Right renal cortex interstitium (tissue), 3 donors: ENCODE measurements at regions not wholly inside any gene's neighbourhood (a gene's known extent, or its start where the extent isn't known, plus 50 kb on each side); places are given as distances from the start of the nearest gene placed in this dataset.
A peak's percentile ranks its signal among the peaks of the same experiment; 100 is the strongest.
"Not testable (repeated sequence)": the region's sequence is repeated elsewhere in the genome, so short reads cannot be mapped to it uniquely, and the experiment has no call there.

Source experiments
- DNase-seq, 3 donors: peaks; one replicate each; pipeline ENCODE4 v3.0.0-alpha.2; 2013; ENCODE audit warnings: low read depth in 3 of 3, low spot score in 2 of 3

DNA sequence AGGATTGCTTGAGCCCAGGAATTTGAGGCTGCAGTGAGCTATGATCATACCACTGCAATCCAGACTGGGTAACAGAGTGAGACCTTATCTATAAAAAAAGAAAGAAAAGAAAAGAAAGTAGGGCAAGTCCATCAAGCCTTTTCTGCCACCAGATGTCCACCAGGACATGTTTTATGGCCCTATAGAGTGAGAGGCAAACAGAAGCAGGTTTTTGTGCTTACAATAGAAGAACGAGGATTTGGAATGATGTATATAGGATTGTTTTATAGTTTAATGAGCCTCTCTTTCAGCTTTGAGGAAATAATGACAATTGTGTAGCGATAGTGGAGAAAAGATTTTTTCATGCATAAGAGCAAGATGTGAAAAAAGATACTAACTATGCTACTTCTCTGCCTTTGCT, 480.5 kb downstream of the KLF12 start:
- DNase-seq = no peak

DNA sequence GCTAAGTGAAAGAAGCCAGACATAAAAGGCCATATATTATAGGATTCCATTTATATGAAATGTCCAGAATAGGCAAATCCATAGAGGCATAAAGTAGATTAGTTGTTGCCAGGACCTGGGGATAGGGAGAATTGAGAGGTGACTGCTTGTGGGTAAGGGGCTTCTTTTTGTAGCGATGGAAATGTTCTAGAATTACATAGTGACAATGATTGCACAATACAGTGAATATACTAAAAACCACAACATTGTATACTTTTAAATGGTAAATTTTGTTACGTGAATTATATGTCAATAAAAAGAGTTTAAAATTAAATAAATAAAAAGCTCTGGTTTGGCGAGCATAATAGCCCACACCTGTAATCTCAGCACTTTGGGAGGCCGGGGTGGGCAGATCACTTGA, 486.8 kb downstream of the KLF12 start:
- no peak for DNase-seq

DNA sequence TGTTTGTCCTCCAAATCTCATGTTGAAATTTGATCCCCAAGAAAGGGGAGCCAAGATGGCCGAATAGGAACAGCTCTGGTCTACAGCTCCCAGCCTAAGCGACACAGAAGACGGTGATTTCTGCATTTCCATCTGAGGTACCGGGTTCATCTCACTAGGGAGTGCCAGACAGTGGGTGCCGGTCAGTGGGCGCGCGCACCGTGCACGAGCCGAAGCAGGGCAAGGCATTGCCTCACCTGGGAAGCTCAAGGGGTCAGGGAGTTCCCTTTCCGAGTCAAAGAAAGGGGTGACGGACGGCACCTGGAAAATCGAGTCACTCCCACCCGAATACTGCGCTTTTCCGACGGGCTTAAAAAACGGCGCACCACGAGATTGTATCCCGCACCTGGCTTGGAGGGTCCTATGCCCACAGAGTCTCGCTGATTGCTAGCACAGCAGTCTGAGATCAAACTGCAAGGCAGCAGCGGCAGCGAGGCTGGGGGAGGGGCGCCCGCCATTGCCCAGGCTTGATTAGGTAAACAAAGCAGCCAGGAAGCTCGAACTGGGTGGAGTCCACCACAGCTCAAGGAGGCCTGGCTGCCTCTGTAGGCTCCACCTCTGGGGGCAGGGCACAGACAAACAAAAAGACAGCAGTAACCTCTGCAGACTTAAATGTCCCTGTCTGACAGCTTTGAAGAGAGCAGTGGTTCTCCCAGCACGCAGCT, 493.6 kb downstream of the KLF12 start:
- DNase-seq = not testable (repeated sequence)

DNA sequence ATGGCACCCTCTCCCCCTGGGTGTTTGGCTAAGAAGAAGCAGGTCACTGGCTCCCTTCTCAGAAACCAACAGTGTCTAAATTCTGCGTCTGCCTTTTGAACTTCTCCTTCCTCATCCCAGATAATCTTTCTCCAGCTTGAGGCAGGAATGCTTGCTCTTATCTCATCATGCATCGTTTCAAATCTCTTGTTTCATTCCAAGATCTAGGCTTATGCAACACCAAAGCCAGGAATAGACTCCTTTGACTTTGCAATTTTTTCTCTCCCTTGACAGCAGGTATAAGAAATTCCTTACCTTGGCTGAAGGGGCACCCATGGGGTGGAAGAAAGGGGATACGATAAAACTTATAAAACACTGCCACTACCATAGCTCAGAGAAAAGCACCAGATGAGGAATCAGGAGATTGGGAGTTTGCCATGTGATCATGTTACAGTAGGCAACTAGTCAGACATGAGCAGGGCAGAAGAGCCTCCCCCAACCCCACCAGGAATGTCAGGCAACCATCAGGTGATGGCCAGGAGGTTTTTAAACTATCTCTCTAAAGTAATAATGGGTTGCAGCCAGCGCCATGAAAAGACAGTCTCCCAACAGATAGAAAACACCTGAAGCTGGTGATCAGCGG, 498.9 kb downstream of the KLF12 start:
- no peak for DNase-seq

DNA sequence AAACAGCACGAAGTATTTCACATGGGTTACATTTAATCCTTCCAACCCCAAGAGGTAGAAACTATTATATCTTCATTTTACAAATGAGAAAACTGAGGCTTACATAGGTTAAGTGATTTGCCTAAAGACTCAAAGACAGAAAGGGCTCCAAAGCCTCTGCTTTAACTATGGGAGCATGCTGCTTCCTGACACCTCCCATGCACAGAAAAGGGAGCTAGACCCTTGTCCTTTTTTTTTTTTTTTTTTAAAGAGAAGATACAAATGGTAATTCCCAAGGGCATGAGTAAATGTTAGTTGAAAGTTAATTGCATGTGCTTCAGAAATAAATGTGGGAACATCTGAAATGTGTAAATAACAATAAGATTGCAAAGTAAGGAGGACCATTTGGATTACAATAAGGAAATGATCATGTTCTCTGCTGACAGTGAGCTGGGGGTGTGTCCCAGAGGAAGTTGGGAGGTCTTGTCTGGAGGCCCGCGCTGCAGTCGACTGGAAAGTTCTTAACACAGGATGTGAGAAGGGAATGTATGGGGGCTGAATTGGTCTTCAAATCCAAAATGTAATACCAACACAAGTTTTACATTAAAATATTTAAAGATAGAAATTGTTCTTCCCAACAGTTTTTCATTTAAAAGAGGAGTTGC, 500.3 kb downstream of the KLF12 start:
- no peak for DNase-seq

DNA sequence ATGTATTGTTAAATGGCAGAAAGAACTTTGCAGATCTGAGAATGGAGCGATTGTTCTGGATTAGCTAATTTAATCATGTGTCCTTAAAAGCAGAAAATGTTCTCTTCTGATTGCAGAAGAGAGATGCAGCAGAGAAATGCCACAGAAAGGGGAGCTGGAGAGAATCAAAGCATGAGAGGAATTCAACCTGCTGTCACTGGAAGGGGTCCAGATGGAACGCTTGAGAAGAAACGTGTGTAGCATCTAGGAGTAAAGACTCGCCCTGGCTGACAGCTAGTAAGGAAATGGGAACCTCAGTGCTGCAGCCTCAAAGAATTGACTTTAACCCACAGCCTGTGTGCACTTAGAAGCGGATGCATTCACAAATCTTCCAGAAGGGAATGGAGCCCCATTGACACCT, 502.8 kb downstream of the KLF12 start:
- DNase-seq = no peak

DNA sequence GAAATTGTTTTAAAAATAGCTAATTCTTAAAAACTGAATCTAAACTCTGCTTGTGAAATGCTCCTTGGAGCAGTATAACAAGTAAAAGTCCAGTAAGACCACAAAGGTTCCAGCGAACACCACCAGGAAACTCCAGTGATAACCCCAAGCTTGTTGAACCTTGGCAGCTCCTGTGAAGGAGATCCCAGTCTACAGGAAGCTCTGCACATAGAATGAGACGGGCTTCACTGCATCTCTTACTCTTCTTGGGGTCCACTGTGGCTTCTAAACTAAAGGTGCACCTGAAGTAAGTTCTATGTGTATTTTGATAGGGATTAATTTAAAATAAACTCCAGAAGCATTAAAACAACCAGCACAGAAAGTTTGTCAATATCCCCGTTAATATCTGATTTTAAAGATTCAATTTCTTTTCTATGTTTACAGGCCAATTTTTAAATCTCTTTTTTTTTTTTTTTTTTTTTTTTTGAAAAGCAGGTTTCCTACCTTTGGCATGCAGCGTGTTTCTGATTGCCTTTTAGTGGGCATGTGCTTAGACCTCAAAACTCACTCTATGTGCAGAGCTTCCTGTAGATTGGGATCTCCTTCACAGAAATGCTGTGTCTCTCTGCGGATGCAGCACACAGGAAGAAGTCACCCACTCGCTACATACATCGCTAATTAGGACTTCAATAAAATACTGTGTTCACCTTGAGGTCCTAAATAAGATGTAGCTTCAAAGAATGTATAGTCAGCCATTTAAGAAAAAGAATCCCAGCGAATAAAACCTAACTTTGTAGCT, 508.5 kb downstream of the KLF12 start:
- no peak for DNase-seq

DNA sequence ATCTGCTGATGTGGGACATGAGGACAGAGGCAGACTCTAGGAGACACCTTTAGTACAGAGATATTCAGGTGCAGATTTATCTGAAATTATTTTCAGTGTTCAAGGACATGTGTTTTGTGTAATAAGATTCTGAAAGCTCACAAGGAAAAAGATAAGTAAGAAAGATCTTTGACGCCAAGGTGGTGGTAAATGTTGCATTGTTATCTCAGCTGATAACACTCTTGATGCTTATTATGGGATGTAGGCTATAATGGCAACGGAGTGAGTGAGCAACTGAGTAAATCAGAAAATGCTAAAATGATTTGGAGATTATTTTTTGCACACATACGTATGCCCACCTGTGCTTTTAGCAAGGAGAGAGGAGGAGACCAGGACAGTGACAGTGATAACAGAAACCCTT, 510.9 kb downstream of the KLF12 start:
- DNase-seq = no peak

DNA sequence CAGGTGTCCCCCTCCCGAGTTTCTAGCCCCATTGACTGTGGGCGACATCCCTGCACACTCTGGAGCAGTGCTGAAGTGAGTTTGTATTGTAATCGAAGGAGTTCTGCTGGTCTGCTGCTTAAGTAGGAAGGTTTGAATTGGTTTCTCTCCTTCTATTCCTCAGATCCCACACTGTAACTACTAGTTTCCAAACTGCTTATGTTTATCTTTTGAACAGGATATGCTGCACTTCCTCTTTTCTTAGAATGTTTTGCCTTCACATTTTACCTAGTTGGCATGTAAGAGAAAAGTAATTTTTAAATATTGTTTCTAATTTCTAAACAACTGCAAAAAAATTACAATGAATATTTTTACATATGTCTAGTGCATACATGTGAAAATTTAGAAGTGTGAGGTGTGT, 511.8 kb downstream of the KLF12 start:
- no peak for DNase-seq

DNA sequence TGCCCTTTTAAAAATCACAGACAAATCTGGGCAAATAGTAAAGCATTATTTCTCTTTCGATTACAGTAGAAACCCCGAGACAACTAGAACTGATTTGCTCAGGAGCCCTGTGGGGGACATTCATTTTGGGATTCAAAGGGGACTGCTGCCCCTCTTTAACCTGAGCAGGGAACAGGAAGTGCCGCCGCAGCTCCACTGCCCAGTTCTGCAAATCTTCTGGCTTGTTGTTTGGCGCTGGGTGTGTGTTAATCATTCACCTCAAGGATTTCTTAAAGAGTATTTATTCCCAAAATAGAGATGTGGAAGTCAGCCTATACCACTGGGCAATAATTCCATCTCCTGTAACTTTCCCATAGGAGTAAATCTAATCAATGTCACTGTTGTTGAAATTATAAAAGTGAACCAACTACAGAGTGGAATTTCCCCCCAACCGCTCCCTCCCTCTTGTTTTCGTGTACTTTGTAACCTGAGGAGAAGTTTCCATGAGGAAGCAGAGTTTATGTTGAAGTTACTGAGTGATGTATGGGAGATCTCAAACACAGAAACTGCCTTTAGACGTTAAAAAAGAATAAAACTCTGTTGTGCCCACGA, 515.8 kb downstream of the KLF12 start:
- peak in 2 of 3 donors; percentile 29 to 40 for DNase-seq

DNA sequence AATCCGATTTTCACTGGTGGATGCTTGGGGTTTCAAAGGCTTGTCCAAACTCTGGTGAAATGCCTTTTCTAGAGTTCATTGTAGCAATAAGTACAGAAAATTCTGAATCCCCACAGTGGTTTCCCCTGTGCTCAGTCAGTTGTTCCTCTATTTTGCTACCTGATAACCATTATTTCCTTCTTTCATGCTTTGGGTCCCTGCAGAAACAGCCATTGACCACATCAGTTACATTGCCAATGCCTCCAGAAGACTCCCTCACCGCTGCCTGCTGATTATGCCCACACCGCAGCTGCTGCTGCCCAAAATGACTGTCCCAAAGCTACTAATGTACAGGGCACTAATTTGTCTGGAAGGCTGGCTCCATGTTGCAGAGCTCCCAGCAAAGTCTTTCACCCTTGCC, 517.3 kb downstream of the KLF12 start:
- DNase-seq = no peak

DNA sequence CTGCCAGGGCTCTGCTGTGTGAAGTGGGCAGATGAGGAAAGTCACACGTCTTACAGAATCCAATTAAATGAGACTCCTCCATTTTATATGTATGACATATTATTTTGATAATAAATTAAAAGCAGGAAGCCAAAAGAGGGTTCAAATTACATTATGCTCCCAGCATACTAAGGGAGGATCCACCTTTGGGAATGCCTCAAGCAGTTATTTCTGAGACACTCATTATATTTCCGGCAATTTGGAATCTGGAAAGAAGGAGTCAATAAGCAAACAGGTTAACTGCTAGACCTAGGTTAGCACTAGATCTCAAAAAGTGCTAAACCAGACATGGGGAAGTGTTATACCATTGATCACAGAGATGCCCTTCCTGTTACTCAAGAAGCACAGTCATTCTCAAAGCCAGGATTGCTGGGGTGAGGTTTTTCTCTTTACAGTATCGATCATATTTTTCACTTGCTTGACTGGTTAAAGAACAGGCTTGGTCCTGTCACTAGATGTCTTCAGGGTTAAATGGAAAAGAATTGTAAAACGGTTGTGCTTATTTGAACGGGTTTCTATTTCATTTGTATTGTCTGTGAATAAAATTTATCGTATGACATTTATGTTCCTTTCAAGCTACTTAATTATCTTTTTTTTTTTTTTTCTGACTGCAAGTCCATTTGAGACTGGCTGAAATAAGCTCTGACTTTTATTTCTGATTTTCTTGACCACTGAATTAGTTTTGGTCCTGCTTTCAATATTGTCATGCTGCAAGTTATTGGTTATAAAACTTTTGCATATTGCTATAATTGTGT, 523.2 kb downstream of the KLF12 start:
- DNase-seq = no peak

DNA sequence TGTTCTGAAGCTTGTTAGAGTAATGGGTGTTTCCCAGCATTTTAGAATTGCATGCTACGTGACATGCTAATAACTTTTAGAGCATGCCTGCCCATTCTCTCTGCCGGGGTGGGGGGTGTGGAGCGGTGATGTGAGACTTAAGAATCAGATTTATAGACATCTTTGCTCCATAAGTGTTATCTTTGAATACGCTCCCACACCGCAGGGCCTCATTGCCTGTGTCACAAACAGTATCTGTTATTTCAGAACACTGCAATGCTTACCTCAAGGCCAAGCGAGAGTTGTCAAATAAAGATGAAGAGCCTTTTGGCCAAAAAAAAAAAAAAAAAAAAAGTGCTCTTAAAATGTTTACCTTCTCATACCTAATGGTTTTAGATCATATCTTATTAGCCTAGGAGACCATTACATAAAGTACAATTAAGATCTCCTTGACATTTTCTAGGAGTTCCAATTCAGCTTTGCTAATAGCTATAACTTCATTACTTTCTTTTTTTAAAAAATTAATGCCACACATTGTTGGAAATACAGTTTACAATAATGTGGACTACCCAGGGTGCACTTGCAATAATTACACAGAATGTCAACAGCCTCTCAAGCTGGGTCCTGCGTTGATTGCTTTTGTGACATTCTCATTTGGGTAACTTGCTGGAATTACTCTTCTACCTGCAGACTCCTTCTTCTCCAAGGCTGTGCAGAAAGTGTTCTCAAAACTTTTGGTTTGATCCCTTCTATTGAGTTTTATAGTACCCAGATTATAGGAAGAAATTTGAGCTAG, 525.3 kb downstream of the KLF12 start:
- DNase-seq = peak in 1 of 3 donors; percentile 10

DNA sequence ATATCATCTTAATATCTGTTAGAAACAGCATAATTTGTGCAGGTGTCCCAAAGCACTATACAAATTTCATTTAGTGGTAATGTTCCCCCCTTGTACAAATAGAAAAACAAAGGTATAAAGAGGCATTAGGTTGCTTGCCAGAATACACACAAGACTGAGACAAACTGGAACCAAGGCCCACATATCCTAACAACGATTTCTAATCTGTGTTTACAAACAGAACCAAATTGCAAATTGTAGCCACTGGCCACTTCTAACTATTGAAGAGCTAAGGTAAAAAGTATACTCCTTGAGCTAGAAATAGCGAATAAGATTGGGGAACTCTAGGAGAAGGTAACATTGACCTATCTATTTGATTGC, 526.1 kb downstream of the KLF12 start:
- DNase-seq = no peak

DNA sequence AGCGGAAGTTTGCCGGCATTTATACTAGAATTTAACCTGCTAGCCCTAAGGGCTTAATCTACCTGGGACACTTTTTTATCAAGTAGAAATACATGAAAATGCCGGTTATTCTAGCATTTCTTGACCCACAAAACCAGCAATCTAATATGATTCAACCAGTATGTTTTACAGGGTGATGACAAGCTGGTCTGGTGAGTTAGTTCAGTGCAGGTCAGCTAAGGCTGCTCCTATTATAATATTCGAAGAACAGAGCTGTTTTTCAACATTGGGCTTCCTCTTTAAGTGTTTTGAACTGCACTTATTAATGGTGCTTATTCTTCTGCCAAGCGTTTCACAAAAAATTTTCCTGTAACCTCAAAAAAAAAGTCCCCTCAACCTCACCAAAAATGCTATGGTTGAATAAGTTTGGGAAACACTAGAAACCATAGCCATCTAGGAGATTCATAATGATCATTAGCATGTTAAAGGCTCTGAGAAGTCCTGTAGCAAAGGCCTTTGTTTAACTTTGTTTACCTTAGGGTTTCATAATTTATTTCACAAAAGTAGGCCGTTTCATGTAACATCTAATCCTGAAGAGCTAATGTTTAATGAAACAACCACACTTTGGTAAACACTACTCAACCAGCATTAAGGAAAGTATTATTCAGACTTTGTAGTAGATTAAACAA, 526.6 kb downstream of the KLF12 start:
- no peak for DNase-seq

DNA sequence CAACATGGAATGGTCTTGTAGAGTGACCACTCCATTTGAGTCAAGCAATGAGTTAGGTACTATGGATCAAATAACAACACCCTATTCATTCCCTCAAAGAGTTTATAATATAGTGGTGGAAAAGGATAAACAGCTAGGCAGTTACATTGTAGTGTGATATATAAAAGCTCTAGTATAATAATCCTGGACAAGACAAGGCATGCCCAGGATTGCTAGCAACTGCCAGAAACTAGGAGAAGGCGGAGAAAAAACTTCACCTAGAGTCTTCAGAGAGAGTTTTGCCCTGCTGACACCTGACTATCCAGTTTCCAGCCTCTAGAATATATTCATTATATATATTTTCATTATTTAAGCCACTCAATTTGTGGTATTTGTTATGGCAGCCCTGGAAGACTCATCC, 530.6 kb downstream of the KLF12 start:
- DNase-seq = no peak

DNA sequence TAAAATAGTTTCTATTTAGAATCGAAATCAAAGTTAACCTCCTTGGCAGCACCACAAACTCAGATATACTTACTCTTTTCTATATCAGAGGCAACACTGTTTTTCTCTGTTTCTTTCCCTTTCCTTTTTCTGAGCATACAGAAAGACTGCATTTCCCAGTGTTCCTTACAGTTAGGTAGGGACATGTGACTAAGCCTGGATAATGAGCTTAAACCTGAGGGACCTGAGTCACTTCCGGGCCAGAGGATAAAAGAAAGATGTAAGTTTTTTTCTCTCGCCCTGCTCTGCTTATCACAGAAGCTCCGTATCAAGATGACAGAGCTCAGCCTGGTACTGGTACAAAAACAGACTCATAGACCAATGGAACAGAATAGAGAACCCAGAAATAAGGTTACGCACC, 531.9 kb downstream of the KLF12 start:
- no peak for DNase-seq

DNA sequence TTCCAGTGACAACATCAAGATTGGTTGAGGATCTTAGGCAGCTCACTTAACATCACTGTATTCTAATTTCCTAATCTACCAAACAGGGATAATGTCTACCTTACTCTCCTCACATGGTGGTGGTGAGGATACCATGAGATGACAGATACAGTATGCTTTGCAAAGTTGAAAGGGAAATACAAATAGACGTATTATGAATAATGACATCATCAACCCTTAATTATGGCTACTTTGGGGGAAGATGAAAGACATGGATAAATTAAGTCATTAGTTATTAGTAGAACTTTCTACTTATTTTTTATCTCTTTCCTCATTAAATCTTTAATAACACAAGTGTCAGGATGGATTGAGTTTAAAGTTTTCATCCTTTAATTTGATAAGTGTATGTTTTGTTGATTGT, 532.5 kb downstream of the KLF12 start:
- no peak for DNase-seq
